ENCODE measurements at regions not wholly inside any gene's neighbourhood (a gene's known extent, or its start where the extent isn't known, plus 50 kb on each side); places are given as distances from the start of the nearest gene placed in this dataset.

GRCh38 chr7:41148521-41148951 is 554.4 kb downstream of the INHBA start:
- Histone ChIP-seq H3K4me1 (replicated peaks in 1 of 2) (no peaks in the 10 kb centered on the region), H3K27ac (no peak overlapping the region), H3K36me3 (replicated peaks in 1 of 2) (no peaks in the 10 kb centered on the region), H3K4me3 (no peak overlapping the region), H3K9me3 (replicated peaks in 1 of 3) (no peaks in the 10 kb centered on the region), H3K27me3 (no peaks in the 10 kb centered on the region)
- DNase-seq: no peak
- intact Hi-C loops (cut with DNase I): no loop called here
- TF ChIP-seq POLR2A (IDR thresholded peaks at IDR 0.05): no peak
- TF ChIP-seq CTCF (IDR thresholded peaks at IDR 0.05): no peak
- 70 to 89% (median 77%) methylated on average over 1 of the region's 1 CpG for WGBS, 4 donors

- Histone ChIP-seq H3K27ac (no peak overlapping the region), H3K36me3 (replicated peaks in 1 of 2) (no peaks in the 10 kb centered on the region), H3K4me1 (replicated peaks in 1 of 2) (no peaks in the 10 kb centered on the region), H3K4me3 (no peak overlapping the region), H3K27me3 (no peaks in the 10 kb centered on the region), H3K9me3 (replicated peaks in 1 of 3) (no peaks in the 10 kb centered on the region)
- intact Hi-C loops (cut with DNase I): no loop called here
- no peak for TF ChIP-seq CTCF (IDR thresholded peaks at IDR 0.05)
- no peak for DNase-seq
- 55 to 83% (median 69%) methylated on average over 3 of the region's 3 CpGs for WGBS, 4 donors
Observed at GRCh38 chr7:41147606-41148485, 555.0 kb downstream of the INHBA start.

GRCh38 chr7:41146429-41146828 is 556.5 kb downstream of the INHBA start:
- Histone ChIP-seq H3K9me3 (replicated peaks in 1 of 3) (no peaks in the 10 kb centered on the region), H3K4me3 (no peak overlapping the region), H3K27ac (no peak overlapping the region), H3K36me3 (replicated peaks in 1 of 2) (no peaks in the 10 kb centered on the region), H3K27me3 (no peaks in the 10 kb centered on the region), H3K4me1 (replicated peaks in 1 of 2) (no peaks in the 10 kb centered on the region)
- no peak for DNase-seq
- WGBS, 4 donors: 84 to 93% (median 91%) methylated on average over 3 of the region's 3 CpGs
- intact Hi-C loops (cut with DNase I): no loop called here
- TF ChIP-seq POLR2A (IDR thresholded peaks at IDR 0.05) (no peak), CTCF (IDR thresholded peaks at IDR 0.05) (no peak)

GRCh38 chr7:41145656-41146055 is 557.2 kb downstream of the INHBA start:
- TF ChIP-seq CTCF (IDR thresholded peaks at IDR 0.05): no peak
- H3K36me3 ChIP-seq (replicated peaks in 1 of 2): no peaks in the 10 kb centered on the region
- H3K4me1 ChIP-seq (replicated peaks in 1 of 2): no peaks in the 10 kb centered on the region
- WGBS, 4 donors: 69 to 81% (median 74%) methylated on average over 3 of the region's 3 CpGs
- H3K27me3 ChIP-seq: no peaks in the 10 kb centered on the region
- no peak overlapping the region for H3K27ac ChIP-seq
- H3K4me3 ChIP-seq: no peak overlapping the region
- no peak for DNase-seq
- no peaks in the 10 kb centered on the region for H3K9me3 ChIP-seq (replicated peaks in 1 of 3)
- intact Hi-C loops (cut with DNase I): no loop called here
